HUES64 (cell line): ENCODE measurements at regions not wholly inside any gene's neighbourhood (a gene's known extent, or its start where the extent isn't known, plus 50 kb on each side); places are given as distances from the start of the nearest gene placed in this dataset.
"Not testable (repeated sequence)": the region's sequence is repeated elsewhere in the genome, so short reads cannot be mapped to it uniquely, and the experiment has no call there.

Source experiments
- H3K27ac ChIP-seq: 2 replicates; pipeline ENCODE4 v1.7.0; 2013; ENCODE audit warnings: low read depth, low read length, inconsistent platforms
- H3K27me3 ChIP-seq: 2 replicates; pipeline ENCODE4 v1.6.1; 2013; ENCODE audit warnings: mild to moderate bottlenecking, low read length; ENCODE audit not compliant: insufficient read depth
- H3K36me3 ChIP-seq: 2 replicates; pipeline ENCODE4 v1.6.1; 2013; ENCODE audit warnings: mild to moderate bottlenecking, low read length; ENCODE audit not compliant: insufficient read depth
- H3K4me1 ChIP-seq: 2 replicates; pipeline ENCODE4 v1.6.1; 2013; ENCODE audit warnings: mild to moderate bottlenecking, low read length, moderate library complexity; ENCODE audit not compliant: insufficient read depth
- H3K4me3 ChIP-seq: 2 replicates; pipeline ENCODE4 v1.5.1; 2013; ENCODE audit warnings: mild to moderate bottlenecking, low read length, moderate library complexity
- H3K9ac ChIP-seq: 2 replicates; pipeline ENCODE4 v1.6.1; 2013; ENCODE audit warnings: mild to moderate bottlenecking, low read depth, low read length
- H3K9me3 ChIP-seq: 2 replicates; pipeline ENCODE4 v1.6.1; 2013; ENCODE audit warnings: low read depth, low read length; ENCODE audit not compliant: insufficient read depth
- WGBS: fragments of 150-250, 120-280 bp; methylation state at CpG from one replicate; pipeline ENCODE4 v1.1.7; 2013; ENCODE audit warnings: missing lambda C conversion rate; 5-methylcytosine and 5-hydroxymethylcytosine counted together

DNA sequence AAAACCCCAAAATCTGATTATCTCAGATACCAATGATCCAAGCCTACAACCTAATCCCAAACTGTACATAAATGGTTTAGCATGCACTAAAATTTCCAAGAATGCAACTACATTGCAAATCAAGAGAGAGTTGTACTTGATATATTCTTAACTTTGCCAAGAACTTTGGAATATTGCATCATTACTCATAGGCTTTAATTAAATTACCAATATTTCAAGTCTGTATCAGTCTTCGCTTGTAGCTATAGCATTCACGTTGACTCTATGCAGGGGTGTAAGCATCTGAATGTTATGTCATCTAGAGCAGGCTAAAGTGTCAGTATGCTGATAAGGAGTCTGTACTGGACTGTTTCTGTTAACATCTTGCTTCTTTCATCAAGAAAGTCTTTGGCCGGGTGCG lies 56.3 kb downstream of the FOXI3 start:
- Histone ChIP-seq H3K4me3 (no peak overlapping the region), H3K4me1 (peaks cover 8% of the 10 kb centered on the region), H3K27me3 (no peaks in the 10 kb centered on the region), H3K27ac (no peak overlapping the region), H3K9me3 (no peaks in the 10 kb centered on the region), H3K9ac (no peak overlapping the region), H3K36me3 (no peaks in the 10 kb centered on the region)
- WGBS, result 94% methylated on average over 4 of the region's 4 CpGs

DNA sequence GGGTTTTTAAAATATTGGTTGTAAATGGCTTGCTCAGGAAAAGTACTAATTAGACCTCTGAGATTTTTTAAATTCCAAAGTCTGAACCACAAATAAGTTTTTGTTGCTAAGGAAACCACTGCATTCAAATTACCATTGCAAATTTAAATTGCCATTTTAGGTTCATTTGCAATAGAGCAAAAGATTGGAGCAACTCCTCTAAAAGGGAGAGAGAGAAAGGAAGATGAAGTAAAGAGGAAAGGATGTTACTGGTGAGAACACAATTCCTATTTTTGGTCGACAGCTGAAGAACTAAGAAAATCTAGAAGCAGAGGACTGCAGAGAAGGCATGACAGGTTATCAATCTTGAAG lies 74.9 kb downstream of the FOXI3 start:
- Histone ChIP-seq H3K4me3 (no peak overlapping the region), H3K36me3 (no peaks in the 10 kb centered on the region), H3K9ac (no peak overlapping the region), H3K9me3 (no peaks in the 10 kb centered on the region), H3K27ac (no peak overlapping the region), H3K27me3 (no peaks in the 10 kb centered on the region), H3K4me1 (peaks cover 6% of the 10 kb centered on the region)
- 57% methylated on average over 1 of the region's 1 CpG for WGBS

DNA sequence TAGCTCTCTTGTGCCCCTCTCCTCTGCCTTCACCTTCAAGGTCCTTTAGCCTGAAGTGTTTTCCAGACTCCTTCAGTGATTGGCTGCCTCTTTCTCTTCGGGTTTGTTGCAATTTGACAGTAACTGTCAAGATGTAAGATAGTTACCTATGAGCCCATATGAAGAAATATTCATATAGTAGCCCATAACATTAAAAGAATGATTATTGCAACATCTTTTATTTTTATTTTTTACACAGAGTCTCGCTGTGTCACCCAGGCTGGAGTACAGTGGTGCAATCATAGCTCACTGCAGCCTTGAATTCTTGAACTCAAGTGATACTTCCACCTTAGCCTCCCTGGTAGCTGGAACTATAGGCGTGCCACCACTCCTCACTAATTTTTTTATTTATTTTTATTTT lies 80.5 kb downstream of the FOXI3 start:
- Histone ChIP-seq H3K36me3 (no peaks in the 10 kb centered on the region), H3K4me3 (no peak overlapping the region), H3K4me1 (no peaks in the 10 kb centered on the region), H3K9me3 (no peaks in the 10 kb centered on the region), H3K27ac (no peak overlapping the region), H3K9ac (no peak overlapping the region), H3K27me3 (no peaks in the 10 kb centered on the region)
- 97% methylated on average over 2 of the region's 3 CpGs for WGBS

DNA sequence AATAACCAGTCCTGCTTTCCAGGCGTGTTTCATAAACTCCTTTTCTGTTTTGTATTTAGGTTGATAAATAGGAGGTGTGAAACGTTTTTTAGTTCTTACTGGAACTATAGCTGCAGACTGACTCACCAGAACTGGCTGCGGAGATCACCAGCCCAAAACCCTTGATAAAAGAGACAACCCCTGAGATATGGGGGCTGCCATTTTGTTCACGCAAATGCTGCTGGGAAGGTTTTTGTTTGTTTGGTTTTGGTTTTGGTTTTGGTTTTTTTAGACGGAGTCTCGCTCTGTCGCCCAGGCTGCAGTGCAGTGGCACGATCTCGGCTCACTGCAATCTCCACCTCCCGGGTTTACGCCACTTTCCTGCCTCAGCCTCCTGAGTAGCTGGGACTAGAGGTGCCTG lies 87.1 kb downstream of the FOXI3 start:
- H3K9ac ChIP-seq, H3K4me1 ChIP-seq, H3K4me3 ChIP-seq, H3K27me3 ChIP-seq, H3K36me3 ChIP-seq, H3K27ac ChIP-seq, H3K9me3 ChIP-seq: not testable (repeated sequence)
- WGBS, result 92% methylated on average over 11 of the region's 11 CpGs

DNA sequence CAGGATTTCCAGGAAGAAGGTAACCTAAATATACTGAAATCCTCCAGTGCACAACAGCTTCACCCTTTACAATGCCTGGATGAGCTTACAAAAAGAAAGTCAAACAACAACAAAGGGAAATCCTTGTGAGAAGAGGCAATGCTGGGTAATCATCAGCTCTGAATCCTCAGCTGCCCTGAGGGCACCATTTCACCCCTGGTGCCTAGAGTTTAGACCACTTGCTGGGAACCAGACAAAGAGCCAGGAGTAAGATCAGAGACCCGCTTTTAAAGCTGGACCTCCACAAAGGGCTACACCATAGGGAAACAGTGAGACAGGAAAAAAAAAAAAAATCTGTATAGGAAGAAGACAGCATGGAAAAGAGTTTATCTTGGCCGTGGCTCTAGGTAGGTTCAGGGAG lies 97.0 kb downstream of the FOXI3 start:
- H3K27me3 ChIP-seq, result no peaks in the 10 kb centered on the region; the same call in 1 of the 2 replicates
- WGBS, result 24% methylated on average over 2 of the region's 2 CpGs

DNA sequence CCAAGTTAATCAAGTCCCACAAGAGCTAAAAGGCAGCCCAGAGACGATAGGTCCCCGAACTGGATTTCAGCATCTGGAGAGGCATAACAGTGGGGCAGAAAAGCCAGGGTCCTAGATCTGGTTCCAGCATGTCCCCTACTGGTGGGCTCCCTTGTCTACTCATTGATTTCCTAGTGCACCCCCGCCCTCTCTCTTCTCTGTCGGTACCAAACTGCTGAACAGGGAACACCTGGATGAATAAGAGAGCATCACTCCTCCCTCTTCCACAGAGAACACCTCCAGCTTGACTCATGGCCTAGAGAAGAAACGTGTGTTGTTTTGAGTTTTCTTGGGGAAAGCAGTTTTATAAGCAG lies 101.3 kb downstream of the FOXI3 start:
- no peaks in the 10 kb centered on the region for H3K36me3 ChIP-seq
- peak overlapping the region; percentile 90; the same call in 1 of the 2 replicates for H3K27ac ChIP-seq
- H3K9me3 ChIP-seq, result no peaks in the 10 kb centered on the region
- H3K4me3 ChIP-seq, result peak overlapping the region; percentile 48
- 0 out of 2 replicates have a peak overlapping the region, but pooled peaks have one; percentile 76 for H3K9ac ChIP-seq
- H3K4me1 ChIP-seq, result peaks cover 25% of the 10 kb centered on the region
- 41% methylated on average over 5 of the region's 5 CpGs for WGBS
- peaks cover 26% of the 10 kb centered on the region for H3K27me3 ChIP-seq

More for the DNA sequence above, 97.0 kb downstream of the FOXI3 start:
- no peak overlapping the region for H3K27ac ChIP-seq
- no peaks in the 10 kb centered on the region for H3K36me3 ChIP-seq
- H3K4me3 ChIP-seq, result no peak overlapping the region; the same call in 1 of the 2 replicates
- no peak overlapping the region for H3K9ac ChIP-seq
- H3K9me3 ChIP-seq, result no peaks in the 10 kb centered on the region
- H3K4me1 ChIP-seq, result peaks cover 20% of the 10 kb centered on the region

DNA sequence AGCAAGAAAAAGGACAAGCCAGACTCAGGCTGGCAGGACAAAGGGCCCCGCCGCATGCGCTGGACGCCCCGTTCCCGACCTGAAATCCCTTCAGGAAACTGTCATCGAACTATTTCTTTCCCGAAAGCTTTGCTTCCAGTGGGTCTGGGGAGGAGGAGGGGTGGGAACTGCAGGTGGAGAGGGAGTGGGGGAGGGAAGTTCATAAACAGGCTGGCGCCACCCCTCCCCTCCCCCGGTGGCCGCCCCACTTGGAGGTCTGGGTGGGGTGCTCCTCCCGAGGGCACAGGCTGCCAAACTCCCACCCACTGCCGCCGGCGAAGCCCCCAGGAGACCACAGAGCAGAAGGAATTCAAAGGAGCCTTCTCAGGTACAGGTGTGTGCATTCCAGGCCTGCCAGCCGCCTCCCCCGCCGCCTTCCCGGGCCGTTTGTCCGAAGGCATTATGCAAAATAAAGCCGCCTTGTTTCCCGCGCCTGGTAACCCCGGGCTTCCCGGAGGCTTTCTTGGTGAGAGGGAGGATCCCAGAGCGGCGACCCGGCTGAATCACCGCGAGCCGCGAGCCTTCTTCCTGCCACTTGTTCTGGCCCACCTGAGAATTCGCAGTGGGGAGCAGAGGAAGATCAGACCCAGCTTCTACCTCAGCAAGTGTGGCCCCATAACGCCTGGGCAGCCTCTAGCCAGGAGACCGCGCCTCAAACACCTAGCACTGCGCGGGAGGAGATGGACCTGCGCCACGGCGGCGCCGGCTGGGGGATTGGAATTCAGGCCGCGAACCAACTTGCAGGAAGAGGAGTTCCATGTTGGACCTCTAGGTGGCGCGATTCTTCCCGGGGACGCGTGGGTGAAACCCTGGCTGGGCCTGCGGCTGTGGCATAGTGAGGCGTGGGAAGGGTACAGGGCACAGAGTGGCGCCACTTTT lies 101.9 kb downstream of the FOXI3 start:
- peaks cover 32% of the 10 kb centered on the region for H3K27me3 ChIP-seq
- H3K36me3 ChIP-seq, result no peaks in the 10 kb centered on the region
- peak overlapping the region; percentile 76 for H3K9ac ChIP-seq
- peaks cover 20% of the 10 kb centered on the region for H3K4me1 ChIP-seq
- no peaks in the 10 kb centered on the region for H3K9me3 ChIP-seq
- H3K27ac ChIP-seq, result peak overlapping the region; percentile 90
- 5% methylated on average over 53 of the region's 54 CpGs for WGBS
- H3K4me3 ChIP-seq, result peak overlapping the region; percentile 48

DNA sequence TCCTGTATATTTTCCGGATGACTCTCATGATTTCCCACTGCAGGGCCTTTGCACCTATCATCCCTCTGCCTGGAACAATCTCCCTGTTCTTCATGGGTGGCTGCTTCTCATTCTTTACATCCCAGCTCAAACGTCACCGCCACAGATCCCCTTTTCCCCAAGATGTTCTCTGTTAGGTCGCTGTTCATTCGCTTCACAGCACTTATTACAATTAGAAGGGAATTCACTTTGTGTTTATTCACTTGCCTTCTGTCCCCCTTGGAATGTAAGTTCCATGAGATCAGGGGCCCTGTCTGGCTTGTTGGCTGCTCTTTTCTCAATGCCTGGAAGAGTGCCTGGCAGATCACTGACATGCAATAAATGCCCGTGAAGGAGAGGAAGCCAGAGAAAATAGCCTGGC lies 106.7 kb downstream of the FOXI3 start:
- 92% methylated on average over 6 of the region's 6 CpGs for WGBS
- Histone ChIP-seq H3K9ac (no peak overlapping the region), H3K27me3 (peaks cover 34% of the 10 kb centered on the region), H3K36me3 (no peaks in the 10 kb centered on the region), H3K27ac (no peak overlapping the region), H3K4me3 (no peak overlapping the region), H3K4me1 (peaks cover 5% of the 10 kb centered on the region), H3K9me3 (no peaks in the 10 kb centered on the region)

DNA sequence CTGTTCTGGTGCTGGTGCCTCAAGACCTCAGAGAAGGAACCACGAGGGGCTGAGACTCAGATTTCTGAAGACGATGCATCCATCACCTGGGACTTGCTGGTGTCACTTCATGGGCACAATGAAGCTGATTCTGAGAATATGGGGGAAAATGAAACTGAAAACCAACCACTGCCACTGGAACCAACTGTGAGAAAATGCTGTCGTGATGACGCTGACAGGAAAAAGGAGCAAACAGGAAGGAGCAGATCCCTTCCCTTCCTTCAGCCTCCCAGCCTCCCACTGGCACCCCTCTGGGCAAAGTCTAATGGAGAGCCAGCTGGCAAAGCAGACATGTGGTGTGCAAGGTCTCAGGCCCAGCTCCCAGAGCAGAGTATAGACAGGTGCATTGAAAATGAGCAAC lies 109.7 kb downstream of the FOXI3 start:
- Histone ChIP-seq H3K4me1 (no peaks in the 10 kb centered on the region), H3K36me3 (no peaks in the 10 kb centered on the region), H3K27ac (no peak overlapping the region), H3K4me3 (no peak overlapping the region), H3K9me3 (no peaks in the 10 kb centered on the region), H3K9ac (no peak overlapping the region), H3K27me3 (peaks cover 17% of the 10 kb centered on the region)
- 89% methylated on average over 4 of the region's 4 CpGs for WGBS

DNA sequence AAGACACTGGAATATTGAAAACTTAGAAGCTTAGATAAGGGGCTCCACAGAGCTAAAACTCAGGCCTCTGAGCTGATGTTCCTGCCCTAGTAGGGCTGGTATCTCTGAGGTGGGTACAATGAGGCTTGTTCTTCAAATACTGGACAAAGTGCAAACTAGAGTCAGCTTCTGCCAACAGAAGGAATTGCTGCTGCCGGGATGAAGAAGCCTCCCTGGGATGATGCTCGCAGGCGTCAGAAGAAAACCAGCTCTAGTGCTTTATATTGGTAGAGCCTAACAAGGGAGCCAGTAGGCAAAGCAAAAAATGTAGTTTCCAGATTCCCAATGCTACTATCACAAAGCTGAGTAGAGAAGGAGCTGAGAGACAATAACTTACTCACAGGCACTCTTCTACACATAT lies 118.1 kb downstream of the FOXI3 start:
- Histone ChIP-seq H3K4me3 (no peak overlapping the region), H3K9me3 (no peaks in the 10 kb centered on the region), H3K36me3 (no peaks in the 10 kb centered on the region), H3K27me3 (peaks cover 29% of the 10 kb centered on the region; the same call in 1 of the 2 replicates), H3K9ac (no peak overlapping the region), H3K4me1 (peaks cover 23% of the 10 kb centered on the region), H3K27ac (no peak overlapping the region)
- 94% methylated on average over 3 of the region's 3 CpGs for WGBS

DNA sequence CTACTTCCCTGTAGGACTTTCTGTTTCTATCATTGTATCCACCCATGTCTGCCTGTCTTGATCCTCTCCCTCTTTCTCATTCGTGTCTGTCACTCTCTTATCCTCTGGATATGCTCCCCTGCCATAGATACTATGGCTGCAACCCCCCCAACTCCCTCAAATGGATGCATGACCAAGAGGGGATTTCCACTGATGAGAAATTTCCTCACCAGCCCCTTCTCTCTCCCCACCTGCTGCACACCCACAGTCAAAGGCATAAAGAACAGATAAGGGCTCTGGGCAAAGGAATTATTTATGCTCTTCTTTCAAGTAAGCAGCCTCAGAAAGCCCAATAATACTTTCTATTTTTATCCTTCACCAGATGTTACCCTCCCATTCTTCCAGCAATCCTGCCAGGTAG lies 121.3 kb downstream of the FOXI3 start:
- Histone ChIP-seq H3K27ac (no peak overlapping the region), H3K9ac (no peak overlapping the region), H3K36me3 (no peaks in the 10 kb centered on the region), H3K27me3 (peaks cover 29% of the 10 kb centered on the region; the same call in 1 of the 2 replicates), H3K4me3 (no peak overlapping the region), H3K4me1 (peaks cover 25% of the 10 kb centered on the region), H3K9me3 (no peaks in the 10 kb centered on the region)
- 48% methylated on average over 1 of the region's 1 CpG for WGBS
